GM12875 (cell line): ENCODE measurements at regions not wholly inside any gene's neighbourhood (a gene's known extent, or its start where the extent isn't known, plus 50 kb on each side); places are given as distances from the start of the nearest gene placed in this dataset.
"Not testable (repeated sequence)": the region's sequence is repeated elsewhere in the genome, so short reads cannot be mapped to it uniquely, and the experiment has no call there.

ENCODE experiments used
- H3K4me3 ChIP-seq: one replicate; pipeline ENCODE4 v1.5.1; 2011; ENCODE audit warnings: low read depth, low read length, control low read depth
- TF ChIP-seq, protein P1 (sequence below): IDR thresholded peaks from 2 replicates; pipeline ENCODE4 v1.5.1; 2011; ENCODE audit warnings: low read depth, mild to moderate bottlenecking, control low read depth, inconsistent platforms, low read length, moderate library complexity, borderline replicate concordance; ENCODE audit not compliant: insufficient read depth

- H3K4me3 ChIP-seq = no peak overlapping the region
- TF ChIP-seq, protein P1, sequence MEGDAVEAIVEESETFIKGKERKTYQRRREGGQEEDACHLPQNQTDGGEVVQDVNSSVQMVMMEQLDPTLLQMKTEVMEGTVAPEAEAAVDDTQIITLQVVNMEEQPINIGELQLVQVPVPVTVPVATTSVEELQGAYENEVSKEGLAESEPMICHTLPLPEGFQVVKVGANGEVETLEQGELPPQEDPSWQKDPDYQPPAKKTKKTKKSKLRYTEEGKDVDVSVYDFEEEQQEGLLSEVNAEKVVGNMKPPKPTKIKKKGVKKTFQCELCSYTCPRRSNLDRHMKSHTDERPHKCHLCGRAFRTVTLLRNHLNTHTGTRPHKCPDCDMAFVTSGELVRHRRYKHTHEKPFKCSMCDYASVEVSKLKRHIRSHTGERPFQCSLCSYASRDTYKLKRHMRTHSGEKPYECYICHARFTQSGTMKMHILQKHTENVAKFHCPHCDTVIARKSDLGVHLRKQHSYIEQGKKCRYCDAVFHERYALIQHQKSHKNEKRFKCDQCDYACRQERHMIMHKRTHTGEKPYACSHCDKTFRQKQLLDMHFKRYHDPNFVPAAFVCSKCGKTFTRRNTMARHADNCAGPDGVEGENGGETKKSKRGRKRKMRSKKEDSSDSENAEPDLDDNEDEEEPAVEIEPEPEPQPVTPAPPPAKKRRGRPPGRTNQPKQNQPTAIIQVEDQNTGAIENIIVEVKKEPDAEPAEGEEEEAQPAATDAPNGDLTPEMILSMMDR = no peak
Observed at GRCh38 chr11:67776852-67777520, 102.6 kb upstream of the ALDH3B2 start.

DNA sequence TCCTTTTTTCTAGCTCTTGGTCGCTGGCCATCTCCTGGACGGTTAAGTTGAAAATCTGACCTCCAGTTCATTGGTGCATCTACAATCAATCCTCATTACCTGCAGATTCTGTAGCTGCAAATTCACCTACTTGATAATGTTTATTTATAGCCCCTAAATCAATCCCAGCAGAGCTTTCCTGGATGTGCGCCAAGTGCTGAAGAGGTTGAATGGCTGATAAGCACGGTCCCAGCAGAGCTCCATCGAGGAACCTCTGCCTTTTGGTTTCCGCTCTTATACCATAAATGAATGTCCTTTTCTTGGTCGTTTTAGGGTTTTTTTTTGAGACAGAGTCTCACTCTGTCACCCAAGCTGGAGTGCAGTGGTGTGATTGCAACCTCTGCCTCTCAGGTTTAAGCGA lies 99.8 kb upstream of the ALDH3B2 start:
- not testable (repeated sequence) for H3K4me3 ChIP-seq

DNA sequence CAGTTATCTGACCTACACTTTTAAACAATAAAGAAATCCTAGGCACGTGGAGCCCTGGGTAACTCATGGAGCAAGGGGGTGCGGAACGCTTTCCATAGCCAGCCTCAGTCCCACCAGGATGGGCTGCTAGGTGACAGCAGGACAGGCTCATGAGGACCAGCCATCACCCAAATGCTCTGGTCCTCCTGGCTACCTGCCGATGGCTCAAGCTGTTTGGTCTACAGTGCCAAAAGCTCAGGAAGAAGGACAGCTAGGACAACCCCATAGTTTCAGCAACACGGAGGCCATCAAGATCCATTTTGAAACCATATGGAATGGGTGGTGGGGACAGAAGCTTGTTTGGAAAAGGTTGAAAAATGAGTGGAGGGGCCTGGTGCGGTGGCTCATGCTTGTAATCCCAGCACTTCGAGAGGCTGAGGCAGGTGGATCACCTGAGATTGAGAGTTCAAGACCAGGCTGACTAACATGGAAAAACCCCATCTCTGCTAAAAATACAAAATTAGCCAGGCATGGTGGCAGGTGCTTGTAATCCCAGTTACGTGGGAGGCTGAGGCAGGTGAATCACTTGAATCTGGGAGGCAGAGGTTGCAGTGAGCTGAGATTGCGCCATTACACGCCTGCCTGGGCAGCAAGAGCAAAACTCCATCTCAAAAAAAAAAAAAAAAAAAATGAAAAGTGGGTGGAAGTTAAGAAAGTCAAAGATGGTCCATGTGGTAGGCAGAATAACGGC lies 93.7 kb upstream of the ALDH3B2 start:
- not testable (repeated sequence) for H3K4me3 ChIP-seq

DNA sequence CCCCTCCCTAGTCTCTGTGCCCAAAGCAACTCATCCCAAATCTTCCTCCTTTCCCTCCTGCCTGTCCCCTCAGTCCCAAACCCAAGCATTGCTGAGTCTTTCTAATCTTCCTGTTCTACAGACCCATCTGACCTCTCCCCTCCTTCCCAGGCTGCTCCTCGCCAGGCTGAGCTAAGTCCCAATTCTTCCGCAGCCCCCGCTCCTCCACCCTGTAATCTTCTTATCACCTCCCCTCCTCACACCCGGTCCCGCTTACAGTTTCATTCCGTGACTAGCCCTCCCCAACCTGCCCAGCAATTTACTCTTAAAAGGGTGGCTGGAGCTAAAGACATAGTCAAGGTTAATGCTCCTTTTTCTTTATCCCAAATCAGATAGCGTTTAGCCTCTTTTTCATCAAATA lies 86.8 kb upstream of the ALDH3B2 start:
- H3K4me3 ChIP-seq = not testable (repeated sequence)

GRCh38 chr11:67759321-67759720 lies 84.9 kb upstream of the ALDH3B2 start:
- not testable (repeated sequence) for H3K4me3 ChIP-seq

- H3K4me3 ChIP-seq = not testable (repeated sequence)
Observed at GRCh38 chr11:67758467-67758866, 84.0 kb upstream of the ALDH3B2 start.

DNA sequence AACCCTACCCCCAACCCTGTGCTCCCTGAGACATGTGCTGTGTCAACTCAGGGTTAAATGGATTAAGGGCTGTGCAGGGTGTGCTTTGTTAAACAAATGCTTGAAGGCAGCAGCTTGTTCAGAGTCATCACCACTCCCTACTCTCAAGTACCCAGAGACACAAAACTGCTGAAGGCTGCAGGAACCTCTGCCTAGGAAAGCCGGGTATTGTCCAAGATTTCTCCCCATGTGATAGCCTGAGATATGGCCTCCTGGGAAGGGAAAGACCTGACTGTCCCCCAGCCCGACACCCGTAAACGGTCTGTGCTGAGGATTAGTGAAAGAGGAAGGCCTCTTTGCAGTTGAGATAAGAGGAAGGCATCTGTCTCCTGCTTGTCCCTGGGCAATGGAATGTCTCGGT lies 83.6 kb upstream of the ALDH3B2 start:
- H3K4me3 ChIP-seq = not testable (repeated sequence)

DNA sequence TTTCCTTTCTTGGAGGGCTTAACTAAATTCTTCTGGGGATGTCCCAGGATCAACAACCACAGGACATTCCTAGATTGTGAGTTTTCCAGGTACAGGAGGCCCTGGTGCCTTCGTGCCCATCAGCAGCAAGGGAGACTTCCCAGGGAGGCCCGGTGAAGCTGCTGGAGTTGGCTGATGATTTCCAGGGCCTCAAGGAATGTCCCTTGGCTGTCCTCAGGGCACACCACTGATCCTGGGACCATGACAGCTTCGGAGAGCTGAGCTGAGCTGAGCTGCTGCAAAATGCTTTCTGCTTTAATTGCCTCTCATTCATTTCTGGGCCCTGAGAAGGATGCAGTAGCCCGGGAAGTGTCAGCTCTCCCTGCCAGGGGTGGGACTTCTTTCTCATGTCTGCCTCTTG lies 79.4 kb upstream of the ALDH3B2 start:
- not testable (repeated sequence) for H3K4me3 ChIP-seq

DNA sequence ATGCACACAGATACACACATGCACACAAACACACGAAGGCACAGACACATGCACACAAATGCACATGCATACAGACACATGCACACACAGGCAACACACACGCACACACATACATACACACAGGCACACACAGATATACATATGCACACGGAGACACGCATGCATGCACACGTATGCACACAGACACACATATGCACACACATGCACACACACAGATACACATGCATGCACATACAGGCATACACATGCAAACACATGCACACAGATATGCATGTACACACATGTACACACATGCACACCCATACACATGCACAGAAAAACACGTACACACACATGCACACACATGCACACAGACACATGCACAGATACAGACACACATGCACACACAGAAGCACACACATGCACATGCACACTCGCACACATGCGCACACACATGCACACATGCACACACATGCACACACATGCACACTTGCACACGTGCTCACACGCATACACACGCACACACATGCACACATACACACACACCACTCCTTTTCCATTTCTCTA lies 70.8 kb upstream of the ALDH3B2 start:
- H3K4me3 ChIP-seq = no peak overlapping the region
- TF ChIP-seq, protein P1 = no peak

DNA sequence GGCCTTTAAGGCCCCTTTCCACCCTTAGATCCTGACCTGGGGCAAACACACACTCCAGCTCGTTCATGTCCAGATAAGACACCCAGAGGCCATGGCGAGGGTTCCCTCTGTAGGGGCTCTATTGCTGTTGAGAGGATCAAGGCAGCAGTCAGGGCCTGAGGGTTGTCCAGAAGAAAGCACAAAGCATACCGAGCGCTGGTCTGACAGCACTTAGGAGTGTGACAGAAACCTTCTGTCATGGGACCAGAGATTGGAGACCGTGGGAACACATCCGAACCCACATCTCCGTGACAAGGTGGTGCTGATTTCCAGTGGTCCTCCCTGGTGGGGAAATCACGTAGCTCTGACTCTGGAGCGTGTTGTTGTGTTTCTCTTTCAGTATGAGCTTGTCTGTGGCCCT lies 69.8 kb upstream of the ALDH3B2 start:
- H3K4me3 ChIP-seq = not testable (repeated sequence)

DNA sequence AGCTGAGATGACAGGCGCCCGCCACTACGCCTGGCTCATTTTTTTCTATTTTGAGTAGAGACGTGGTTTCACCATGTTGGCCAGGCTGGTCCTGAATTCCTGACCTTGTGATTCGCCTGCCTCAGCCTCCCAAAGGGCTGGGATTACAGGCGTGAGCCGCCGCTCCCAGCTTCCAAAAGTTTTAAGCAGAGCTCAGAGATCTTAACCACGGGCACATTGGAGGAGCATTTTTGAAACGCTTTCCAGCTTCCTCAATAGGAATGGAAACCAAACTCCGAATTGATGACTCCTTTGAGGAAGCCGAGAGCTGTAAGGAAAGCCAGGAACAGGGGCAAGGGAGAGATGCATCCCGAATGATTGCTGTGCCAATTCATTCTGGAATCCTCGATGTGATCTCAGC lies 63.8 kb upstream of the ALDH3B2 start:
- H3K4me3 ChIP-seq = not testable (repeated sequence)

- not testable (repeated sequence) for H3K4me3 ChIP-seq
Observed at GRCh38 chr11:67737562-67738080, 63.2 kb upstream of the ALDH3B2 start.
